NCI-H2107 treated with DMSO at 0.1 percent for 48 hours (cell line): ENCODE measurements at regions not wholly inside any gene's neighbourhood (a gene's known extent, or its start where the extent isn't known, plus 50 kb on each side); places are given as distances from the start of the nearest gene placed in this dataset.
"Not testable (repeated sequence)": the region's sequence is repeated elsewhere in the genome, so short reads cannot be mapped to it uniquely, and the experiment has no call there.

Source experiments
- DNase-seq: peaks from one replicate; lab custom pipeline; 2025; ENCODE audit not compliant: unreplicated experiment; lab: John Stamatoyannopoulos, UW

GRCh38 chr5:117667105-117667504, 1092.5 kb upstream of the SEMA6A start:
- DNase-seq, result no peak

GRCh38 chr5:117665121-117665520, 1090.5 kb upstream of the SEMA6A start:
- DNase-seq, result peak; percentile 49

GRCh38 chr5:117662361-117662760, 1087.7 kb upstream of the SEMA6A start:
- DNase-seq, result no peak

GRCh38 chr5:117657541-117657940, 1082.9 kb upstream of the SEMA6A start:
- DNase-seq, result peak; percentile 25

- DNase-seq, result no peak
These were observed 1078.3 kb upstream of the SEMA6A start for GRCh38 chr5:117652958-117653280.

- DNase-seq, result no peak
These were observed 1077.7 kb upstream of the SEMA6A start for GRCh38 chr5:117652036-117652957.

- DNase-seq, result no peak
These were observed 1075.2 kb upstream of the SEMA6A start for GRCh38 chr5:117649821-117650220.

- no peak for DNase-seq
These were observed 1070.8 kb upstream of the SEMA6A start for GRCh38 chr5:117645400-117645799.

GRCh38 chr5:117638581-117638980, 1064.0 kb upstream of the SEMA6A start:
- no peak for DNase-seq

GRCh38 chr5:117633093-117633492, 1058.5 kb upstream of the SEMA6A start:
- DNase-seq, result no peak

GRCh38 chr5:117624201-117624600, 1049.6 kb upstream of the SEMA6A start:
- no peak for DNase-seq

- DNase-seq, result peak; percentile 2
These were observed 1048.6 kb upstream of the SEMA6A start for GRCh38 chr5:117623042-117623805.

- no peak for DNase-seq
These were observed 1047.3 kb upstream of the SEMA6A start for GRCh38 chr5:117621921-117622320.

GRCh38 chr5:117615226-117615625, 1040.6 kb upstream of the SEMA6A start:
- DNase-seq, result no peak

GRCh38 chr5:117614408-117614807, 1039.8 kb upstream of the SEMA6A start:
- no peak for DNase-seq

GRCh38 chr5:117604845-117605244, 1030.2 kb upstream of the SEMA6A start:
- no peak for DNase-seq

GRCh38 chr5:117599811-117600210, 1025.2 kb upstream of the SEMA6A start:
- DNase-seq, result not testable (repeated sequence)

GRCh38 chr5:117594166-117594565, 1019.5 kb upstream of the SEMA6A start:
- DNase-seq, result no peak

GRCh38 chr5:117590944-117591343, 1016.3 kb upstream of the SEMA6A start:
- DNase-seq, result no peak

- no peak for DNase-seq
These were observed 1014.0 kb upstream of the SEMA6A start for GRCh38 chr5:117588611-117589010.

- DNase-seq, result no peak
These were observed 1012.5 kb upstream of the SEMA6A start for GRCh38 chr5:117587111-117587510.

GRCh38 chr5:117568622-117569021, 994.0 kb upstream of the SEMA6A start:
- DNase-seq, result no peak
